Activated CD8-positive, alpha-beta memory T cell treated with anti-CD3 and anti-CD28 coated beads, Interleukin-2, amount 50 U/mL, for 24 hours (primary cell): ENCODE measurements at regions not wholly inside any gene's neighbourhood (a gene's known extent, or its start where the extent isn't known, plus 50 kb on each side); places are given as distances from the start of the nearest gene placed in this dataset.

Experiments
- DNase-seq: peaks from one replicate; pipeline ENCODE4 v3.0.0-alpha.2; 2020; ENCODE audit errors: extremely low read depth

- no peak for DNase-seq
Measured at GRCh38 chr3:40858364-40859115, 333.8 kb downstream of the ZNF621 start.

GRCh38 chr3:40862946-40863345, 336.4 kb upstream of the CTNNB1 start:
- no peak for DNase-seq

GRCh38 chr3:40864146-40864782, 335.0 kb upstream of the CTNNB1 start:
- no peak for DNase-seq

GRCh38 chr3:40864915-40865314, 334.4 kb upstream of the CTNNB1 start:
- DNase-seq, result no peak

GRCh38 chr3:40867797-40868196, 331.5 kb upstream of the CTNNB1 start:
- no peak for DNase-seq

- no peak for DNase-seq
Measured at GRCh38 chr3:40869013-40869412, 330.3 kb upstream of the CTNNB1 start.

- DNase-seq, result no peak
Measured at GRCh38 chr3:40869939-40870338, 329.4 kb upstream of the CTNNB1 start.

- DNase-seq, result no peak
Measured at GRCh38 chr3:40871394-40871793, 327.9 kb upstream of the CTNNB1 start.

- DNase-seq, result no peak
Measured at GRCh38 chr3:40872258-40872920, 326.9 kb upstream of the CTNNB1 start.

GRCh38 chr3:40873476-40873875, 325.8 kb upstream of the CTNNB1 start:
- DNase-seq, result no peak

GRCh38 chr3:40873934-40874699, 325.2 kb upstream of the CTNNB1 start:
- no peak for DNase-seq

GRCh38 chr3:40875581-40875980, 323.7 kb upstream of the CTNNB1 start:
- DNase-seq, result no peak

- DNase-seq, result no peak
Measured at GRCh38 chr3:40876009-40876408, 323.3 kb upstream of the CTNNB1 start.

- no peak for DNase-seq
Measured at GRCh38 chr3:40876496-40876895, 322.8 kb upstream of the CTNNB1 start.

GRCh38 chr3:40877631-40878463, 321.5 kb upstream of the CTNNB1 start:
- DNase-seq, result no peak

- no peak for DNase-seq
Measured at GRCh38 chr3:40878464-40878905, 320.8 kb upstream of the CTNNB1 start.

GRCh38 chr3:40885430-40885829, 313.9 kb upstream of the CTNNB1 start:
- DNase-seq, result no peak

GRCh38 chr3:40886660-40887425, 312.5 kb upstream of the CTNNB1 start:
- no peak for DNase-seq

GRCh38 chr3:40891186-40891585, 308.1 kb upstream of the CTNNB1 start:
- DNase-seq, result no peak

GRCh38 chr3:40895109-40895508, 304.2 kb upstream of the CTNNB1 start:
- DNase-seq, result no peak
